HepG2 (cell line): ENCODE measurements at regions not wholly inside any gene's neighbourhood (a gene's known extent, or its start where the extent isn't known, plus 50 kb on each side); places are given as distances from the start of the nearest gene placed in this dataset.

ENCODE experiments used
- ATAC-seq: fragments of 200-7000 bp; cut with Tn5 transposase; 3 replicates; pipeline ENCODE4 v1.9.1; 2020; ENCODE audit warnings: mild to moderate bottlenecking, moderate library complexity
- BruUV-seq: library from RNA; stranded (reverse); fragments of 400-500 nt; replicated peaks from 2 replicates; lab custom pipeline; 2021; lab: Mats Ljungman, UMichigan
- CTCF ChIA-PET: fragments of 300-600 bp; formaldehyde crosslinking; extraction: SDS; loops from one replicate; lab custom pipeline; 2021; ENCODE audit warnings: low total read pairs, inconsistent platforms, low intra/inter-chr PET ratio; lab: Yijun Ruan, JAX
- POLR2A ChIA-PET: fragments of 350-600 bp; sonication (Branson Sonifier 250); formaldehyde crosslinking; loops from one replicate; lab custom pipeline; 2020; ENCODE audit warnings: antibody characterized with exemption, inconsistent platforms; lab: Yijun Ruan, JAX
- DNase-seq: peaks from one replicate; pipeline ENCODE4 v3.0.0-alpha.2; 2015; ENCODE audit warnings: low spot score
- FAIRE-seq: peaks from 3 replicates; lab custom pipeline; 2011; peaks lifted over from hg19 to GRCh38; lab: Jason Lieb, UNC
- H2AFZ ChIP-seq: one replicate; pipeline ENCODE4 v1.6.1; 2011; ENCODE audit warnings: low read length, inconsistent platforms
- H3K27ac ChIP-seq: fragments of 300-600 bp; 3 replicates; pipeline ENCODE4 v1.8.0; 2011; ENCODE audit warnings: mixed run types, mild to moderate bottlenecking, mixed read lengths, low read length, inconsistent platforms; ENCODE audit not compliant: insufficient read depth; ENCODE audit errors: extremely low read length
- H3K27me3 ChIP-seq, 2 experiments: fragments of 200-600 bp in 1 of 2; 2 replicates in 1 of 2; 3 replicates in 1 of 2; pipeline versions ENCODE4 v1.6.0 to v1.8.0; 2011; ENCODE audit warnings: low read length in 2 of 2, mild to moderate bottlenecking in 2 of 2, moderate library complexity in 2 of 2, inconsistent platforms in 1 of 2; ENCODE audit not compliant: insufficient read depth in 2 of 2, control insufficient read depth in 1 of 2
- H3K36me3 ChIP-seq, 2 experiments: fragments of 200-600 bp in 1 of 2; replicated peaks in 1 of 2; 2 replicates in 1 of 2; 3 replicates in 1 of 2; pipeline versions ENCODE4 v1.5.1 to v1.8.0; 2011; ENCODE audit warnings: low read length in 2 of 2, inconsistent platforms in 1 of 2; ENCODE audit not compliant: insufficient read depth in 2 of 2, control insufficient read depth in 1 of 2
- H3K4me1 ChIP-seq: 2 replicates; pipeline ENCODE4 v1.5.1; 2012; ENCODE audit warnings: low read length, inconsistent platforms; ENCODE audit not compliant: insufficient read depth
- H3K4me2 ChIP-seq: 2 replicates; pipeline ENCODE4 v1.6.0; 2011; ENCODE audit warnings: low read depth, low read length, inconsistent platforms
- H3K4me3 ChIP-seq, 3 experiments: fragments of 200-600 bp in 1 of 3; sonication (generic), shearing (Covaris generic) in 1 of 3; replicated peaks in 1 of 3; 2 replicates each; pipeline ENCODE4 v1.5.1; 2011 to 2016; ENCODE audit warnings: low read length in 3 of 3, inconsistent platforms in 2 of 3, low read depth in 2 of 3, mild to moderate bottlenecking in 2 of 3, control low read depth in 1 of 3, mixed read lengths in 1 of 3; ENCODE audit not compliant: insufficient read depth in 1 of 3
- H3K79me2 ChIP-seq: one replicate; pipeline ENCODE4 v1.6.1; 2011; ENCODE audit warnings: low read length, inconsistent platforms; ENCODE audit not compliant: insufficient read depth
- H3K9ac ChIP-seq: 2 replicates; pipeline ENCODE4 v1.6.0; 2011; ENCODE audit warnings: mild to moderate bottlenecking, low read depth, low read length, inconsistent platforms; ENCODE audit not compliant: insufficient read depth
- H3K9me3 ChIP-seq: 2 replicates; pipeline ENCODE4 v1.5.1; 2012; ENCODE audit warnings: mild to moderate bottlenecking, low read length
- H4K20me1 ChIP-seq: 2 replicates; pipeline ENCODE4 v1.6.0; 2011; ENCODE audit warnings: inconsistent platforms, mild to moderate bottlenecking, low read length, moderate library complexity; ENCODE audit not compliant: insufficient read depth
- JARID2 ChIP-seq: sonication (generic); formaldehyde crosslinking; IDR thresholded peaks from 2 replicates; pipeline ENCODE4 v1.8.1; 2023; ENCODE audit warnings: missing genetic modification reagents, inconsistent platforms; ENCODE audit not compliant: insufficient replicate concordance
- KLF9 ChIP-seq: IDR thresholded peaks from 2 replicates; pipeline ENCODE4 v1.6.1; 2016; ENCODE audit warnings: low read depth
- MNT ChIP-seq: fragments of 450-650 bp; IDR thresholded peaks from 2 replicates; pipeline ENCODE4 v1.6.1; 2016
- WGBS: methylation state at CpG from one replicate; pipeline ENCODE4 v1.1.6; 2017; ENCODE audit warnings: low lambda C conversion rate; 5-methylcytosine and 5-hydroxymethylcytosine counted together
- in situ Hi-C: cut with HindIII; loops from 2 replicates; pipeline ENCODE4 v1.10.0; 2017; ENCODE audit warnings: low pct_unique_long_range_greater_than_20kb; ENCODE audit not compliant: extremely low pct_ligation_motif_present
- intact Hi-C: fragments of 100-400 bp; cut with micrococcal nuclease; formaldehyde crosslinking; loops from one replicate; pipeline ENCODE4 v1.10.0; 2022; ENCODE audit not compliant: unreplicated experiment
- TF ChIP-seq, protein P1 (sequence below): sonication (generic); formaldehyde crosslinking; conservative IDR thresholded peaks from 2 replicates; pipeline ENCODE4 v1.8.0; 2022; ENCODE audit warnings: mild to moderate bottlenecking, moderate library complexity, missing genetic modification reagents

DNA sequence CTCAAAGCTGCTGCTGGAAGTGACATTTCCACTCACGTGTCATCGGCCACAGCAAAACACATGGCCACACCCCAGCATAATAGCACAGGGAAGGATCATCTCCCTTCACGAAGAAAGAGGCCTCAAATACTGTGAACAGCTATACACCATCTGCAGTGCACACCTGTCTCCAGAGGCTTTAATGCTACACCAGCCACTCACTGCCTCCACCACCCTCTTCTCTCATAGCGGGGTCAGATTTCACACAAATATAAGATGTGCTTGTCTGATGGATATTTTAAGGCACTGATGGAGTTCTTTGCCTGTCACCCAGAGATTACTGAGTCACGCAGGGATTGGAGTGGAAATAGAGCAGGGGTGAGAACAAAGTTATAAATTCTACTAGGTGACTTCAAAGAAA, 374.0 kb downstream of the ZNF516 start:
- POLR2A ChIA-PET = no interaction called here
- no peak for ATAC-seq

DNA sequence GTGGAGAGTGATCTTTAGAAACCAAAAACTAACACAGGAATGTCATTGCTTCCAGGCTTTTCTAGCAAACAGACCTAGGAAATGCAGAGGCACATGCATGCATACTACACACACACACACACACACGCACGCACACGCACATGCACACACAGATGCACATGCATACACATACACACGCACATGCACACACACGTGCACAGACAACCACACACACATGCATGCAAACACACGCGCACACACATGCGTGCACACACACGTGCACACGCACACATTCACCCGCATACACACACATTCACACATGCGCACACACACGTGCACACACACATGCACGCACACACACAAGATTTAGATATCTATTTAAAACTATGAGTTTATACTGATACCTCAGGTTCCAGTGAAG, 379.5 kb downstream of the ZNF516 start:
- ChIA-PET POLR2A (no interaction called here), CTCF (no interaction called here)
- Histone ChIP-seq H3K79me2 (no peaks in the 10 kb centered on the region), H3K4me1 (no peaks in the 10 kb centered on the region), H3K4me3 (no peak overlapping the region), H2AFZ (no peak overlapping the region), H3K4me2 (no peak overlapping the region)
- in situ Hi-C loops = no loop called here
- ATAC-seq (no peak), FAIRE-seq (no peak)
- intact Hi-C loops = no loop called here
- TF ChIP-seq MNT (peak; percentile 96), KLF9 (CRISPR knock-in tag) (no peak)
- TF ChIP-seq, all 625 proteins: peak for 1
- Histone ChIP-seq H3K36me3 (no peaks in the 10 kb centered on the region; a peak in 1 of 5 replicates), H3K9ac (no peak overlapping the region), H3K27ac (no peak overlapping the region), H4K20me1 (no peaks in the 10 kb centered on the region; the same call in 1 of the 2 replicates), H3K27me3 (peaks cover 0 to 3% of the 10 kb centered on the region in 2 experiments; a peak in 2 of 5 replicates), H3K9me3 (no peaks in the 10 kb centered on the region)
- BruUV-seq = no TSS peak
- DNase-seq = no peak
- WGBS = 41% methylated on average over 14 of the region's 14 CpGs

More for the DNA sequence above, 374.0 kb downstream of the ZNF516 start:
- Histone ChIP-seq H3K79me2 (no peaks in the 10 kb centered on the region), H3K9me3 (no peaks in the 10 kb centered on the region), H4K20me1 (no peaks in the 10 kb centered on the region; the same call in 1 of the 2 replicates), H3K27ac (no peak overlapping the region), H2AFZ (no peak overlapping the region), H3K4me2 (no peak overlapping the region), H3K27me3 (no peaks in the 10 kb centered on the region; a peak in 2 of 5 replicates), H3K4me3 (no peak overlapping the region), H3K9ac (no peak overlapping the region), H3K4me1 (no peaks in the 10 kb centered on the region), H3K36me3 (no peaks in the 10 kb centered on the region)
- intact Hi-C loops = no loop called here
- no peak for TF ChIP-seq JARID2 (CRISPR knock-in tag)
- TF ChIP-seq, protein P1, sequence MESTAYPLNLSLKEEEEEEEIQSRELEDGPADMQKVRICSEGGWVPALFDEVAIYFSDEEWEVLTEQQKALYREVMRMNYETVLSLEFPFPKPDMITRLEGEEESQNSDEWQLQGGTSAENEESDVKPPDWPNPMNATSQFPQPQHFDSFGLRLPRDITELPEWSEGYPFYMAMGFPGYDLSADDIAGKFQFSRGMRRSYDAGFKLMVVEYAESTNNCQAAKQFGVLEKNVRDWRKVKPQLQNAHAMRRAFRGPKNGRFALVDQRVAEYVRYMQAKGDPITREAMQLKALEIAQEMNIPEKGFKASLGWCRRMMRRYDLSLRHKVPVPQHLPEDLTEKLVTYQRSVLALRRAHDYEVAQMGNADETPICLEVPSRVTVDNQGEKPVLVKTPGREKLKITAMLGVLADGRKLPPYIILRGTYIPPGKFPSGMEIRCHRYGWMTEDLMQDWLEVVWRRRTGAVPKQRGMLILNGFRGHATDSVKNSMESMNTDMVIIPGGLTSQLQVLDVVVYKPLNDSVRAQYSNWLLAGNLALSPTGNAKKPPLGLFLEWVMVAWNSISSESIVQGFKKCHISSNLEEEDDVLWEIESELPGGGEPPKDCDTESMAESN (CRISPR knock-in tag) = no peak
- WGBS = 9% methylated on average over 5 of the region's 5 CpGs
- no TSS peak for BruUV-seq
- DNase-seq (no peak), FAIRE-seq (no peak)
- CTCF ChIA-PET = no interaction called here
- in situ Hi-C loops = no loop called here
